Hypothalamus (tissue), 51 donors: ENCODE measurements at regions not wholly inside any gene's neighbourhood (a gene's known extent, or its start where the extent isn't known, plus 50 kb on each side); places are given as distances from the start of the nearest gene placed in this dataset.

Experiments
- DNase-seq, 51 donors: peaks; one replicate each; lab custom pipeline; 2025; lab: John Stamatoyannopoulos, UW

- no peak for DNase-seq
Observed at GRCh38 chr2:11013196-11013595, 101.5 kb downstream of the KCNF1 start.

DNA sequence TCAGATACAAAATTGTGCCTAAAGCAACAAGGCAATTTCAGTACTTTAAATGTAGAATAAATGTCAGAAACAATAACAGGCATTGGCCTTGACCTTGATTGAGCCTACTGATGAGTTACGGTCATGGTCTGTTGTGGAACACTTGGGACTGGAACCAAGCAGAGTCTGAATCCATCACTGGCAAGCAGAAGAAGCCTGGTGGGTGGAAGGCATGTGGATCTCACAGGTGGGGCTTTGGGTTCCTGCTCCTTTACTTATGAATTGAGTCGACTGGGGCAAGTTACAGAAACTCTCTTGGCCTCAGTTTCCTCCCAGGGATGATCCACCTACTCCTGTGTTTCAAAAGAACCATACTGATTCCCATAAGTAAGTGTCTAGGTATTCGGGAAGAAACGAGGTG is 102.3 kb downstream of the KCNF1 start:
- no peak for DNase-seq

DNA sequence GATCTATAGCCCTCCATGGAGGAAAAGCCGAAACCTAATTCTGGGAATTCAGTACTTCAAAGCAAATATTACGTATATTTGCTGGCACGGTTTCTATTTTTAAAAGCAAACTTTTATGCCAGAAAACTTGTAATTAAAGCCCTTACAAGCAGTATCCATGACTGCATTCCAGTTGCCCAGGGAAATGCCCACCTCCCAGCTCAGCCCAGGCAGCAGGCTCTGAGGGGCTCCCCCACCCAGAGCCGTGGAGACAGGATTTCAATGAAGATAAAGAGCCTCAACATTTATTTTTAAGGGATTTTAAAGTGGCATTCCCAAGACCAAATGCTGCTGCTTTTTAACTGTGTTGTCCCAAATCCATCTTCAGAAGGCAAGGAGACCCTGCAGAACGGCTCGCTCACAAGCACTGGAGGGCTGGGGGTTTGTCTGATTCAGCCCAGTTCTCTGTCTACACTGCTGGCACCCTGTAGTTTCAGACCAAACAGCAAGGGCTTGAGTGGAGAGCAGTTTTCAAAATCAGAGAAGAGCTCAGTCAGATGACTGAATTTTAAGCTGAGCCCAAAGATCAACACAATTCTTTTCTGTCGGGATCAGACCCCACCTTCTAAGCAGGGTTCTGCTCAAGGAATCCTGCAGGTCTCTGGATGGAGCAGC is 105.1 kb downstream of the KCNF1 start:
- no peak for DNase-seq

GRCh38 chr2:11017921-11018320 is 106.2 kb downstream of the KCNF1 start:
- DNase-seq, result no peak

DNA sequence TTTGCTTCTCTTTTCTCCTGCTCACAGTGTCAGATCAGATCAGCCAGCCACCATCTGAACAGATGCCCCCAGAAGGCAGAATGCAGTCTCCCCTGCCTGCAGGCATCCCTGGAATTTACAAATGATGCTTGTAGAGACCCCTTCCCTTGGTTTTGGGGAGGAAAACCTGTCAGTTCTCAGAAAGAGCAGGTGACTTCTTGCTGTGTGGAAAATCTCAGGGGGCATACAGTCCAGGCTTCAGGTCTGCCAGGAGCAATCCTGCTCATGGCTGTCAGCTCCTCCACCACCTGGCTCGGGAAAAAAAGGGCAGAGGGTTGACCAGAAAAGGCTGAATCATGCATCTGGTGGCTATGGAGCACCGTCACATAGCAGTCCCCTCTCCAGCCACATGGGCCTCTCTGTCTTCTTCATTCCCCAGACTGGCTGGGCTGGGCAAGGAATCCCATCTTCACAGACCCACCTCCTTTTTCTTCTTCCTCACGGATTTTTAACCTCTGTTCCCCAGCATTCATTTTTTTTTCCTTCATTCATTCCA is 107.0 kb downstream of the KCNF1 start:
- no peak for DNase-seq

DNA sequence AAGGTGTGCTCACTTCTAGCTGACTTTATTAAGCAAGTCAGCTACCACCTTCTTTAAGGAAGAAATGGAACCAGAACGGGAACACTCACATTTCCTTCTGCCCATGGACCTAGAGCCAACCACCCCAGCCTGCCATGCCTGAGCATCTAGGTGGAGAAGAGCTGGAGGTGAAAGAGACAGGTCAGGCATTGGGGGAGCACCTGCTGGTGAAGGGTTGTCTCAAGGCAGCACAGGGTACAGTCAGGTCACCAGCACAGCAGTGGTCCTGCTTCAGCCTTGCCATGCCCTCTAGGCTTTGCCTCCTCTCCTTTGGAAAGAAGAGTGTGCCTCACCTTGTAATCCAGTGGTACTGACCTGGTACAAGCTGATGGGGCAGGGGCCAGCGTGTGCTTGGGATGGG is 107.9 kb downstream of the KCNF1 start:
- no peak for DNase-seq

- DNase-seq, result no peak
Observed at GRCh38 chr2:11022064-11022463, 110.3 kb downstream of the KCNF1 start.

- DNase-seq, result no peak
Observed at GRCh38 chr2:11022591-11023273, 111.0 kb downstream of the KCNF1 start.

GRCh38 chr2:11023326-11024258 is 111.9 kb downstream of the KCNF1 start:
- DNase-seq, result no peak

DNA sequence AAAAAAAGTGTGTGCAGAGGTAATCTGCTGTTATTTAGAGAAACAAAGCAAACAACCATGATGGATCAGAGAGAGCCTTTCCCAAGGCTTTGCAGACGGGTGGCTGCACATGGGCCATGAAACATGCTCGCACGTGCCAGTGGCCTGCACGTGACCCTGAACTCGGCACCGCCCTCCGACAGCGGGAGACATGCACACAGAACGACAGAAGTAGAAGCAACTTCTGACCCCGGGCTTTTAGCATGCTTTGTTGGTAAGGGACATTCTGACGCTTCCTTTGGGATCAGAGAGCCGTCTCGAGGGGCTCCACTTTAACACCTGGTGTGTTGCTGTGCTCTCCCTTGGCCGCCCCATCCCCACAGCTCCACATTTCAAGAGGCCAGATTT is 112.5 kb downstream of the KCNF1 start:
- no peak for DNase-seq

- DNase-seq, result peak in 1 of 51 donors; percentile 30
Observed at GRCh38 chr2:11024687-11025086, 113.0 kb downstream of the KCNF1 start.

DNA sequence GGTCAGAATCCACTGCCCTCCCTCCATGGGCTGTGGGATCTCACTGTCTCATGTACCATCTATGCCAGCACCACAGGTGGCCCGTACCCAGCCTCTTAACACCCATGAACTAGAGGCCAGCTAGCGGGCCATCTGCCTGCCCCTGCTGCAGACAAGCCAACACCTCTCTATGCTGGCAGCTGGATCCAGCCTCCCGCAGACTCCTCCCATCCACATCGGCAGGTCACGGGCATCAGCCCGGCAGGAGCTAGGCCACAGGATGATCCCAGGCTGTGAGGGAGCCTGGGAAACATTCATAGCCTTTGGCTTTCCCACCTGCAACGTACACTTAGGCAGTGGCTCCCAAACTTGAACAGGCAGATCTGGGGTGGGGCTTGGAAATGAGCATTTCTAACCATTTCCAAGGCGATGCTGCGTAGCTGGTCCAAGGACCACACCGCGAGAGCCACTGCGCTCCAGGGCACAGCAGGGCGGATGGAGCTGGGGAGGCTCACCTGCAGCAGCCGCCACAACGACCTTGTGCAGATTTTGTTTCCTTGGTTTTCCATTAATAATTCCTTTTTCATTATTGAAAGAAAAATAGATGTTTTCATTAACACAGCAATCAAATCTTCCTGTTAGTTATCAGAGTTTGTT is 114.7 kb downstream of the KCNF1 start:
- no peak for DNase-seq

DNA sequence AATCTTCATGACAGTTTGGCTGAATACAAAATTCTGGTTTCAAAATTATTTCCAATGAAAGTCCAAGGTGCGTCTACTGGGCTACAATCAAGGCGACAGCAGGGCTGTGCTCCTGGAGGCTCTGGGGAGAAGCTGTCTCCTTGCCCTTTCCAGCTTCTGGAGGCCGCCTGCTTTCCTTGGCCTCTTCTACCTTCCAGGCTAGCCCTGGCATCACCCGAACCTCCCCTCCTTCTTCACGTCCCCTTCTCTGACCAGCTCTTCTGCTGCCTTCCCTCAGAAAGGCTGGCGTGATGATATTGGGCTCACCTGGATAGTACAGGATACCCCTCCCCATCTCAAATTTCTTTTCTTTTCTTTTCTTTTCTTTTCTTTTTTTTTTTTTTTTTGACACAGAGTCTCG is 115.5 kb downstream of the KCNF1 start:
- no peak for DNase-seq

- DNase-seq, result no peak
Observed at GRCh38 chr2:11028407-11028916, 116.7 kb downstream of the KCNF1 start.

DNA sequence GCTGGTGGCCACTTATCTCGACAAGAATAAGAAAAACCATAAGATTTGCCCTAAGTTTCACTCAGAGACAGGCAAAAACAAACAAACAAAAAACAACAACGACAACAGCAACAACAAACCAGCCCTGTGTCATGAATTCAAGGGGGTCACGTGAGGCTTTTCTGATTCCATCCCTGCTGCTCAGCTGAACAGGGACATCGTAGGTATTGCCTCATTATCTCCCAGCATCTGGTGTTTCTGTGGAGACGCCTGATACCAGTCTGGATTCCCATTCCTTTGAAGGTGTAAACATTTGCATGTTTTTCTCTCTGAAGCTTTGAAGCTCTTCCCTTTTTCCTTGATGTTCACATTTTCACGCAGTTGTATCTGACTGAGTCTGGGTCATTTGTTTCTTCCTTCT is 117.4 kb downstream of the KCNF1 start:
- no peak for DNase-seq

- no peak for DNase-seq
Observed at GRCh38 chr2:11030036-11030435, 118.3 kb downstream of the KCNF1 start.

DNA sequence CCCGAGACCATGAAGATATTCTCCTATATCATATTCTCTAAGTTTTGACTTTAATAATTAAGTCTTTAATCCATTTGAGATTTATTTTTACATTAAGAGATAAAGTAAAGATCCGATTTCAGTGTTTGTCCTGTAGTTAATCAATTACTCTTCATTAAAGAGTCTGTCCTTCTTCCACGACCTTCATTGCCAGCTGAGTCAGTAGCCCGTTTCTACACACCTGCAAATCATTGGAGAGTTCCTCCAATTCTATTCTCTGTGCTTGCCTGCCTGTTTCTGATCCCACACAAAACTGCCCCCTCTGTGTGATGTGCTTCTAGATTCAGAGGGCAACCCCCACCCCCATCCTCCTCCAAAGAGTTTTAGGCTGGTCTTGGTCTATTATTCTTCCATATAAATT is 119.2 kb downstream of the KCNF1 start:
- no peak for DNase-seq

GRCh38 chr2:11031876-11032275 is 120.1 kb downstream of the KCNF1 start:
- DNase-seq, result no peak

GRCh38 chr2:11032396-11032795 is 120.7 kb downstream of the KCNF1 start:
- no peak for DNase-seq

- no peak for DNase-seq
Observed at GRCh38 chr2:11033114-11033513, 121.4 kb downstream of the KCNF1 start.

- no peak for DNase-seq
Observed at GRCh38 chr2:11038641-11039040, 116.6 kb upstream of the SLC66A3 start.
